ENCODE measurements at regions not wholly inside any gene's neighbourhood (a gene's known extent, or its start where the extent isn't known, plus 50 kb on each side); places are given as distances from the start of the nearest gene placed in this dataset.

DNA sequence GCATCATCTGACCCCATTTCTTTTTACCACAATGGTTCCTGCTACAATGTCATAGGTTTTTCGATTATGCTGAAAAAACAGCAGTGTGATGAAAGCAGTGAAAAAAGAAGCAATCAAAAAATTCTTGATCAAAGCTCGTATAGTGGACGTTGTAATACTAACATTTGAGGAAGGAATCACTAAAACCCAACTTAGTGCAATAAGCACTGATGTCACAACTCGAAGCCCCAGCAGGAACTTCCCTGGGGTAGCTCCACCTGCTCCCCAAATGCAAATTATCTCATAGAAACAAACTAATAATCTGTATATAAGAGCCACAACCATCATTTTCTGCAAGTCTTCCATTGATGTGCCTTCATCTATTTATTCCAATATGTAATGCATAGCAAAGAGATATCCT is 285.6 kb upstream of the SGK1 start:
- TF ChIP-seq CTCF (IDR thresholded peaks at IDR 0.05) (no peak), POLR2AphosphoS5 (IDR thresholded peaks at IDR 0.05) (no peak), POLR2A (IDR thresholded peaks at IDR 0.05) (no peak), EP300 (IDR thresholded peaks at IDR 0.05; ENCODE audit: low read depth) (no peak)

Measured in transverse colon (tissue), 4 donors.